C4-2B (cell line): ENCODE measurements at regions not wholly inside any gene's neighbourhood (a gene's known extent, or its start where the extent isn't known, plus 50 kb on each side); places are given as distances from the start of the nearest gene placed in this dataset.

Experiments
- ZFX ChIP-seq: fragments of 450-650 bp; IDR thresholded peaks from 2 replicates; pipeline ENCODE4 v1.6.1; 2017
- TF ChIP-seq, protein P1 (sequence below): fragments of 450-650 bp; conservative IDR thresholded peaks from 2 replicates; pipeline ENCODE4 v1.5.1; 2017; ENCODE audit warnings: mild to moderate bottlenecking

GRCh38 chr6:159499034-159499433 is 194.0 kb downstream of the SOD2 start:
- TF ChIP-seq, protein P1, sequence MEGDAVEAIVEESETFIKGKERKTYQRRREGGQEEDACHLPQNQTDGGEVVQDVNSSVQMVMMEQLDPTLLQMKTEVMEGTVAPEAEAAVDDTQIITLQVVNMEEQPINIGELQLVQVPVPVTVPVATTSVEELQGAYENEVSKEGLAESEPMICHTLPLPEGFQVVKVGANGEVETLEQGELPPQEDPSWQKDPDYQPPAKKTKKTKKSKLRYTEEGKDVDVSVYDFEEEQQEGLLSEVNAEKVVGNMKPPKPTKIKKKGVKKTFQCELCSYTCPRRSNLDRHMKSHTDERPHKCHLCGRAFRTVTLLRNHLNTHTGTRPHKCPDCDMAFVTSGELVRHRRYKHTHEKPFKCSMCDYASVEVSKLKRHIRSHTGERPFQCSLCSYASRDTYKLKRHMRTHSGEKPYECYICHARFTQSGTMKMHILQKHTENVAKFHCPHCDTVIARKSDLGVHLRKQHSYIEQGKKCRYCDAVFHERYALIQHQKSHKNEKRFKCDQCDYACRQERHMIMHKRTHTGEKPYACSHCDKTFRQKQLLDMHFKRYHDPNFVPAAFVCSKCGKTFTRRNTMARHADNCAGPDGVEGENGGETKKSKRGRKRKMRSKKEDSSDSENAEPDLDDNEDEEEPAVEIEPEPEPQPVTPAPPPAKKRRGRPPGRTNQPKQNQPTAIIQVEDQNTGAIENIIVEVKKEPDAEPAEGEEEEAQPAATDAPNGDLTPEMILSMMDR: no peak
- no peak for TF ChIP-seq ZFX
